HFF-Myc (cell line): ENCODE measurements at regions not wholly inside any gene's neighbourhood (a gene's known extent, or its start where the extent isn't known, plus 50 kb on each side); places are given as distances from the start of the nearest gene placed in this dataset.
"Not testable (repeated sequence)": the region's sequence is repeated elsewhere in the genome, so short reads cannot be mapped to it uniquely, and the experiment has no call there.

Experiments used
- DNase-seq: peaks from one replicate; pipeline ENCODE4 v3.0.0-alpha.2; 2011; ENCODE audit warnings: low read depth; ENCODE audit errors: extremely low read depth
- H3K4me3 ChIP-seq: replicated peaks from 2 replicates; pipeline ENCODE4 v1.5.1; 2011; ENCODE audit warnings: low read depth, mild to moderate bottlenecking, control low read depth, low read length
- CTCF ChIP-seq: IDR thresholded peaks from 2 replicates; pipeline ENCODE4 v1.5.1; 2012; ENCODE audit warnings: mild to moderate bottlenecking, low read depth, low read length, control low read depth; ENCODE audit errors: missing control alignments

- no peak for DNase-seq
- H3K4me3 ChIP-seq: no peak overlapping the region
- TF ChIP-seq CTCF: no peak
Measured at GRCh38 chr3:541062-541801, 344.7 kb downstream of the CHL1 start.

GRCh38 chr3:542021-542420 lies 345.5 kb downstream of the CHL1 start:
- DNase-seq: no peak
- TF ChIP-seq CTCF: no peak
- no peak overlapping the region for H3K4me3 ChIP-seq

- no peak overlapping the region for H3K4me3 ChIP-seq
- no peak for DNase-seq
- no peak for TF ChIP-seq CTCF
Measured at GRCh38 chr3:549636-550035, 353.1 kb downstream of the CHL1 start.

- H3K4me3 ChIP-seq: no peak overlapping the region
- DNase-seq: no peak
- no peak for TF ChIP-seq CTCF
Measured at GRCh38 chr3:550471-550870, 353.9 kb downstream of the CHL1 start.

- no peak for DNase-seq
- no peak overlapping the region for H3K4me3 ChIP-seq
- TF ChIP-seq CTCF: no peak
Measured at GRCh38 chr3:557972-558371, 361.4 kb downstream of the CHL1 start.

GRCh38 chr3:567488-568185 lies 371.1 kb downstream of the CHL1 start:
- TF ChIP-seq CTCF: no peak
- no peak for DNase-seq

GRCh38 chr3:579529-579928 lies 383.0 kb downstream of the CHL1 start:
- DNase-seq, H3K4me3 ChIP-seq: not testable (repeated sequence)

More at GRCh38 chr3:567488-568185, 371.1 kb downstream of the CHL1 start:
- H3K4me3 ChIP-seq: no peak overlapping the region

GRCh38 chr3:589066-589465 lies 392.5 kb downstream of the CHL1 start:
- not testable (repeated sequence) for H3K4me3 ChIP-seq, DNase-seq

GRCh38 chr3:597304-597703 lies 400.7 kb downstream of the CHL1 start:
- H3K4me3 ChIP-seq, DNase-seq: not testable (repeated sequence)

- DNase-seq, H3K4me3 ChIP-seq: not testable (repeated sequence)
Measured at GRCh38 chr3:597746-598145, 401.2 kb downstream of the CHL1 start.

- H3K4me3 ChIP-seq, DNase-seq: not testable (repeated sequence)
Measured at GRCh38 chr3:607480-607879, 410.9 kb downstream of the CHL1 start.
